Left ventricle myocardium inferior (tissue), 1 donor: ENCODE measurements at regions not wholly inside any gene's neighbourhood (a gene's known extent, or its start where the extent isn't known, plus 50 kb on each side); places are given as distances from the start of the nearest gene placed in this dataset.

ENCODE experiments used
- DNase-seq: peaks from one replicate; pipeline ENCODE4 v3.0.0-alpha.2; 2020
- H3K27ac ChIP-seq: fragments of 200-600 bp; replicated peaks from 2 replicates; pipeline ENCODE4 v1.8.0; 2021
- H3K27me3 ChIP-seq: fragments of 200-600 bp; 2 replicates; pipeline ENCODE4 v1.8.0; 2021; ENCODE audit warnings: low read depth
- H3K36me3 ChIP-seq: fragments of 200-600 bp; 2 replicates; pipeline ENCODE4 v1.8.0; 2021
- H3K4me1 ChIP-seq: fragments of 200-600 bp; 2 replicates; pipeline ENCODE4 v1.8.0; 2021
- H3K4me3 ChIP-seq: fragments of 200-600 bp; 2 replicates; pipeline ENCODE4 v1.8.0; 2021; ENCODE audit warnings: mild to moderate bottlenecking, moderate library complexity
- H3K9me3 ChIP-seq: fragments of 200-600 bp; replicated peaks from 2 replicates; pipeline ENCODE4 v1.8.0; 2021
- CTCF ChIP-seq: fragments of 200-600 bp; IDR thresholded peaks from 2 replicates; pipeline ENCODE4 v1.8.0; 2021; ENCODE audit warnings: antibody characterized with exemption, mild to moderate bottlenecking, borderline replicate concordance
- intact Hi-C: fragments of 100-400 bp; cut with micrococcal nuclease; formaldehyde crosslinking; loops from one replicate; pipeline ENCODE4 v1.11.0; 2022
- donor health status: DM: no; HTN: yes; CAD: no; lungs with severe emphysema.

- Histone ChIP-seq H3K27me3 (peaks cover 31% of the 10 kb centered on the region), H3K27ac (peak overlapping the region; percentile 43), H3K4me1 (peaks cover 28% of the 10 kb centered on the region), H3K4me3 (no peak overlapping the region), H3K36me3 (no peaks in the 10 kb centered on the region), H3K9me3 (no peaks in the 10 kb centered on the region)
- no peak for DNase-seq
- intact Hi-C loops, result no loop called here
- TF ChIP-seq CTCF, result no peak
Observed at GRCh38 chr7:90111-91063, 102.0 kb upstream of the FAM20C start.

- DNase-seq, result no peak
- H3K4me1 ChIP-seq, result peaks cover 22% of the 10 kb centered on the region
- no peak overlapping the region for H3K4me3 ChIP-seq
- no peaks in the 10 kb centered on the region for H3K36me3 ChIP-seq
- H3K27me3 ChIP-seq, result peaks cover 31% of the 10 kb centered on the region
- intact Hi-C loops, result no loop called here
- no peak overlapping the region for H3K27ac ChIP-seq
- no peaks in the 10 kb centered on the region for H3K9me3 ChIP-seq
- TF ChIP-seq CTCF, result no peak
Observed at GRCh38 chr7:91396-92175, 100.8 kb upstream of the FAM20C start.

GRCh38 chr7:92231-92674, 100.1 kb upstream of the FAM20C start:
- no peak for TF ChIP-seq CTCF
- peaks cover 31% of the 10 kb centered on the region for H3K27me3 ChIP-seq
- H3K27ac ChIP-seq, result no peak overlapping the region
- intact Hi-C loops, result no loop called here
- H3K4me1 ChIP-seq, result peaks cover 22% of the 10 kb centered on the region
- DNase-seq, result no peak
- no peaks in the 10 kb centered on the region for H3K36me3 ChIP-seq
- H3K9me3 ChIP-seq, result peaks cover under 1% of the 10 kb centered on the region
- no peak overlapping the region for H3K4me3 ChIP-seq

GRCh38 chr7:92888-93672, 99.3 kb upstream of the FAM20C start:
- Histone ChIP-seq H3K27me3 (peaks cover 31% of the 10 kb centered on the region), H3K36me3 (no peaks in the 10 kb centered on the region), H3K27ac (no peak overlapping the region), H3K4me1 (peaks cover 22% of the 10 kb centered on the region), H3K4me3 (no peak overlapping the region), H3K9me3 (peaks cover 8% of the 10 kb centered on the region)
- DNase-seq, result no peak
- no peak for TF ChIP-seq CTCF
- intact Hi-C loops, result no loop called here

DNA sequence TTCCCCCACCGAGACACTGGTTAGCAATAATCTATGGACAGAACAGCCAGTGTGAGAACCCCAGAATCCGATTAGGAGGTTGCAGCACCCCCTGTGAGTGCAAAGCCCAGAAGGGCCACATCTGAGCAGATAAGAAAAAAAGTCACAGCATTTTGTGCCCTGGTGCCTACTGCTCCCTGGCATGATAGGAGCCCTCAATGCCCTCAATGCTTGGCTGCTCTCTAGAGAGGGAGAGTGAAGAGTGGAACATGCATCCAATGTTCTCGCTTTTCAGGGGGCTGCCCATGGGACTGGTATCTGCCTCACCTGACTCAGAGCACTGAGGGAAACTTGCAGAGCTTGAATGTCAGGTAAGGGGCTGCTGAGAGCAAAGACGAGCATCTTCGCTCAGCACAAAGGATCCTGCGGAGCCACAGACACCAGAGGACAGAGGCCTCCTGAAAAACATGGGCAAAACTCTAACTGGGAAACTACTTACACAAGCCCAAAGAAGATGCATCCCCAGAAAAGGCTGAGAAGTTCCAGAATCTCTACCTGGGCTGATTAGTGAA, 98.0 kb upstream of the FAM20C start:
- Histone ChIP-seq H3K27ac (no peak overlapping the region), H3K9me3 (peaks cover 19% of the 10 kb centered on the region), H3K36me3 (no peaks in the 10 kb centered on the region), H3K4me3 (no peak overlapping the region), H3K27me3 (peaks cover 31% of the 10 kb centered on the region), H3K4me1 (peaks cover 12% of the 10 kb centered on the region)
- intact Hi-C loops, result no loop called here
- no peak for DNase-seq
- no peak for TF ChIP-seq CTCF
